ENCODE measurements at regions not wholly inside any gene's neighbourhood (a gene's known extent, or its start where the extent isn't known, plus 50 kb on each side); places are given as distances from the start of the nearest gene placed in this dataset.

- no peak for DNase-seq
- WGBS, 2 donors = 81 to 89% methylated on average over 2 of the region's 2 CpGs
- no peak for ATAC-seq (ENCODE audit: low FRiP score in 2 of 2)
- TF ChIP-seq POLR2A (IDR thresholded peaks at IDR 0.05) (no peak), POLR2AphosphoS5 (IDR thresholded peaks at IDR 0.05) (no peak), EP300 (IDR thresholded peaks at IDR 0.05) (no peak), CTCF (IDR thresholded peaks at IDR 0.05) (no peak)
- no peak overlapping the region for H3K27ac ChIP-seq
- H3K27me3 ChIP-seq = no peaks in the 10 kb centered on the region
- H3K4me1 ChIP-seq = no peaks in the 10 kb centered on the region
- H3K9me3 ChIP-seq = peaks cover 0 to 4% (median 0%) of the 10 kb centered on the region in 4 donors
- no peak overlapping the region for H3K4me3 ChIP-seq
- H3K36me3 ChIP-seq = no peaks in the 10 kb centered on the region
Measured at GRCh38 chr9:86652736-86653135, 294.6 kb downstream of the GAS1 start.

- TF ChIP-seq CTCF (IDR thresholded peaks at IDR 0.05) (no peak), EP300 (IDR thresholded peaks at IDR 0.05) (no peak), POLR2AphosphoS5 (IDR thresholded peaks at IDR 0.05) (no peak), POLR2A (IDR thresholded peaks at IDR 0.05) (no peak)
- H3K4me1 ChIP-seq = no peaks in the 10 kb centered on the region
- no peak overlapping the region for H3K4me3 ChIP-seq
- no peaks in the 10 kb centered on the region for H3K27me3 ChIP-seq
- no peaks in the 10 kb centered on the region for H3K36me3 ChIP-seq
- 89 to 93% methylated on average over 4 of the region's 4 CpGs for WGBS, 2 donors
- no peak overlapping the region for H3K27ac ChIP-seq
- peaks cover 0 to 4% (median 0%) of the 10 kb centered on the region in 4 donors for H3K9me3 ChIP-seq
- ATAC-seq (ENCODE audit: low FRiP score in 2 of 2) (no peak), DNase-seq (no peak)
Measured at GRCh38 chr9:86649913-86650312, 295.7 kb upstream of the TUT7 start.

- 82 to 91% methylated on average over 6 of the region's 6 CpGs for WGBS, 2 donors
- Histone ChIP-seq H3K4me1 (no peaks in the 10 kb centered on the region), H3K9me3 (peaks cover 0 to 4% (median 0%) of the 10 kb centered on the region in 4 donors), H3K27ac (no peak overlapping the region), H3K27me3 (no peaks in the 10 kb centered on the region), H3K4me3 (no peak overlapping the region), H3K36me3 (no peaks in the 10 kb centered on the region)
- no peak for TF ChIP-seq EP300 (IDR thresholded peaks at IDR 0.05)
- TF ChIP-seq POLR2AphosphoS5 (IDR thresholded peaks at IDR 0.05) = no peak
- TF ChIP-seq POLR2A (IDR thresholded peaks at IDR 0.05) = no peak
- no peak for TF ChIP-seq CTCF (IDR thresholded peaks at IDR 0.05)
- DNase-seq (no peak), ATAC-seq (ENCODE audit: low FRiP score in 2 of 2) (no peak)
Measured at GRCh38 chr9:86648828-86649170, 294.6 kb upstream of the TUT7 start.

- DNase-seq (no peak), ATAC-seq (ENCODE audit: low FRiP score in 2 of 2) (no peak)
- H3K4me1 ChIP-seq = no peaks in the 10 kb centered on the region
- peaks cover 0 to under 1% (median 0%) of the 10 kb centered on the region in 4 donors for H3K9me3 ChIP-seq
- no peaks in the 10 kb centered on the region for H3K36me3 ChIP-seq
- 96% methylated on average over 4 of the region's 4 CpGs for WGBS, 2 donors
- H3K4me3 ChIP-seq = no peak overlapping the region
- H3K27me3 ChIP-seq = no peaks in the 10 kb centered on the region
- no peak overlapping the region for H3K27ac ChIP-seq
- TF ChIP-seq CTCF (IDR thresholded peaks at IDR 0.05) (no peak), POLR2AphosphoS5 (IDR thresholded peaks at IDR 0.05) (no peak), EP300 (IDR thresholded peaks at IDR 0.05) (no peak)
Measured at GRCh38 chr9:86648156-86648827, 294.1 kb upstream of the TUT7 start.

GRCh38 chr9:86645303-86645702 is 291.1 kb upstream of the TUT7 start:
- Histone ChIP-seq H3K4me1 (no peaks in the 10 kb centered on the region), H3K27me3 (no peaks in the 10 kb centered on the region), H3K4me3 (no peak overlapping the region), H3K9me3 (no peaks in the 10 kb centered on the region), H3K36me3 (no peaks in the 10 kb centered on the region), H3K27ac (no peak overlapping the region)
- TF ChIP-seq POLR2A (IDR thresholded peaks at IDR 0.05) (no peak), EP300 (IDR thresholded peaks at IDR 0.05) (no peak), CTCF (IDR thresholded peaks at IDR 0.05) (no peak)
- ATAC-seq (ENCODE audit: low FRiP score in 2 of 2) (no peak), DNase-seq (peak in 1 of 2 donors; percentile 30)
- WGBS, 2 donors = 88 to 90% methylated on average over 11 to 21 of the region's 21 CpGs
